ENCODE measurements at regions not wholly inside any gene's neighbourhood (a gene's known extent, or its start where the extent isn't known, plus 50 kb on each side); places are given as distances from the start of the nearest gene placed in this dataset.

- TF ChIP-seq POLR2A (IDR thresholded peaks at IDR 0.05) (no peak), CTCF (IDR thresholded peaks at IDR 0.05) (no peak)
These were observed 706.3 kb downstream of the ADGRL2 start for GRCh38 chr1:82507011-82507410.

Measured in adrenal gland (tissue), 5 donors.